ENCODE measurements at regions not wholly inside any gene's neighbourhood (a gene's known extent, or its start where the extent isn't known, plus 50 kb on each side); places are given as distances from the start of the nearest gene placed in this dataset.
"Not testable (repeated sequence)": the region's sequence is repeated elsewhere in the genome, so short reads cannot be mapped to it uniquely, and the experiment has no call there.

- H3K4me3 ChIP-seq; H3K36me3 ChIP-seq; H3K27ac ChIP-seq (replicated peaks); DNase-seq; H3K4me1 ChIP-seq; H3K9me3 ChIP-seq (replicated peaks); intact Hi-C loops (cut with micrococcal nuclease); H3K27me3 ChIP-seq (ENCODE audit: low read depth): not testable (repeated sequence)
Measured at GRCh38 chr7:65144557-65144956, 138.1 kb upstream of the ERV3-1 start.

- H3K4me1 ChIP-seq; DNase-seq; H3K36me3 ChIP-seq; intact Hi-C loops (cut with micrococcal nuclease); H3K4me3 ChIP-seq; H3K27ac ChIP-seq (replicated peaks); H3K9me3 ChIP-seq (replicated peaks); H3K27me3 ChIP-seq (ENCODE audit: low read depth): not testable (repeated sequence)
Measured at GRCh38 chr7:65144119-65144518, 137.6 kb upstream of the ERV3-1 start.

GRCh38 chr7:65141894-65142293 is 135.4 kb upstream of the ERV3-1 start:
- H3K9me3 ChIP-seq (replicated peaks); intact Hi-C loops (cut with micrococcal nuclease); H3K27me3 ChIP-seq (ENCODE audit: low read depth); DNase-seq; H3K4me1 ChIP-seq; H3K27ac ChIP-seq (replicated peaks); H3K36me3 ChIP-seq; H3K4me3 ChIP-seq: not testable (repeated sequence)

- H3K27me3 ChIP-seq (ENCODE audit: low read depth); H3K4me1 ChIP-seq; H3K9me3 ChIP-seq (replicated peaks); H3K27ac ChIP-seq (replicated peaks); intact Hi-C loops (cut with micrococcal nuclease); DNase-seq; H3K36me3 ChIP-seq: not testable (repeated sequence)
- H3K4me3 ChIP-seq: peak overlapping the region; percentile 45
Measured at GRCh38 chr7:65141405-65141778, 134.9 kb upstream of the ERV3-1 start.

- H3K36me3 ChIP-seq; DNase-seq; H3K9me3 ChIP-seq (replicated peaks); H3K27ac ChIP-seq (replicated peaks); H3K27me3 ChIP-seq (ENCODE audit: low read depth); intact Hi-C loops (cut with micrococcal nuclease); H3K4me1 ChIP-seq: not testable (repeated sequence)
- peak overlapping the region; percentile 45 for H3K4me3 ChIP-seq
Measured at GRCh38 chr7:65140543-65141404, 134.3 kb upstream of the ERV3-1 start.

GRCh38 chr7:65136850-65137249 is 130.4 kb upstream of the ERV3-1 start:
- DNase-seq; H3K4me3 ChIP-seq; H3K4me1 ChIP-seq; H3K36me3 ChIP-seq; H3K9me3 ChIP-seq (replicated peaks); H3K27me3 ChIP-seq (ENCODE audit: low read depth); H3K27ac ChIP-seq (replicated peaks); intact Hi-C loops (cut with micrococcal nuclease): not testable (repeated sequence)

GRCh38 chr7:65133087-65133486 is 126.6 kb upstream of the ERV3-1 start:
- H3K4me3 ChIP-seq; intact Hi-C loops (cut with micrococcal nuclease); H3K4me1 ChIP-seq; H3K27me3 ChIP-seq (ENCODE audit: low read depth); H3K36me3 ChIP-seq; H3K27ac ChIP-seq (replicated peaks); DNase-seq; H3K9me3 ChIP-seq (replicated peaks): not testable (repeated sequence)

GRCh38 chr7:65132256-65132655 is 125.8 kb upstream of the ERV3-1 start:
- H3K4me1 ChIP-seq; H3K27ac ChIP-seq (replicated peaks); DNase-seq; H3K27me3 ChIP-seq (ENCODE audit: low read depth); intact Hi-C loops (cut with micrococcal nuclease); H3K36me3 ChIP-seq; H3K9me3 ChIP-seq (replicated peaks); H3K4me3 ChIP-seq: not testable (repeated sequence)

GRCh38 chr7:65127364-65127763 is 120.9 kb upstream of the ERV3-1 start:
- H3K4me3 ChIP-seq; intact Hi-C loops (cut with micrococcal nuclease): not testable (repeated sequence)

GRCh38 chr7:65124600-65124999 is 118.1 kb upstream of the ERV3-1 start:
- H3K4me3 ChIP-seq; H3K4me1 ChIP-seq; DNase-seq; H3K27me3 ChIP-seq (ENCODE audit: low read depth); H3K27ac ChIP-seq (replicated peaks); H3K36me3 ChIP-seq; H3K9me3 ChIP-seq (replicated peaks); intact Hi-C loops (cut with micrococcal nuclease): not testable (repeated sequence)

More at GRCh38 chr7:65127364-65127763, 120.9 kb upstream of the ERV3-1 start:
- H3K27ac ChIP-seq (replicated peaks); H3K36me3 ChIP-seq; H3K9me3 ChIP-seq (replicated peaks); H3K27me3 ChIP-seq (ENCODE audit: low read depth); H3K4me1 ChIP-seq; DNase-seq: not testable (repeated sequence)

- H3K4me1 ChIP-seq; H3K9me3 ChIP-seq (replicated peaks); H3K27me3 ChIP-seq (ENCODE audit: low read depth); H3K27ac ChIP-seq (replicated peaks); intact Hi-C loops (cut with micrococcal nuclease); DNase-seq; H3K36me3 ChIP-seq; H3K4me3 ChIP-seq: not testable (repeated sequence)
Measured at GRCh38 chr7:65105650-65106203, 99.2 kb upstream of the ERV3-1 start.

- intact Hi-C loops (cut with micrococcal nuclease); H3K27ac ChIP-seq (replicated peaks); H3K4me3 ChIP-seq; DNase-seq; H3K4me1 ChIP-seq; H3K27me3 ChIP-seq (ENCODE audit: low read depth); H3K9me3 ChIP-seq (replicated peaks); H3K36me3 ChIP-seq: not testable (repeated sequence)
Measured at GRCh38 chr7:65100499-65100898, 94.0 kb upstream of the ERV3-1 start.

GRCh38 chr7:65081669-65082055 is 75.2 kb upstream of the ERV3-1 start:
- H3K27me3 ChIP-seq (ENCODE audit: low read depth); DNase-seq; H3K4me1 ChIP-seq; H3K36me3 ChIP-seq; H3K9me3 ChIP-seq (replicated peaks); intact Hi-C loops (cut with micrococcal nuclease): not testable (repeated sequence)
- Histone ChIP-seq H3K27ac (replicated peaks) (peak overlapping the region; percentile 90), H3K4me3 (peak overlapping the region; percentile 88)
